H9 (cell line): ENCODE measurements at regions not wholly inside any gene's neighbourhood (a gene's known extent, or its start where the extent isn't known, plus 50 kb on each side); places are given as distances from the start of the nearest gene placed in this dataset.

Source experiments
- DNase-seq: peaks from one replicate; pipeline ENCODE4 v3.0.0-alpha.2; 2017
- H2AFZ ChIP-seq: one replicate; pipeline ENCODE4 v1.6.1; 2013; ENCODE audit warnings: mild to moderate bottlenecking, low read length, control low read depth, moderate library complexity
- H2AK5ac ChIP-seq: 2 replicates; pipeline ENCODE4 v1.6.1; 2013; ENCODE audit warnings: low read length, control low read depth, mixed read lengths; ENCODE audit not compliant: insufficient read length
- H2BK120ac ChIP-seq: one replicate; pipeline ENCODE4 v1.6.1; 2013; ENCODE audit warnings: low read depth, mild to moderate bottlenecking, low read length, control low read depth, inconsistent platforms; ENCODE audit not compliant: poor library complexity, severe bottlenecking
- H2BK12ac ChIP-seq: 2 replicates; pipeline ENCODE4 v1.6.1; 2013; ENCODE audit warnings: low read length, control low read depth, mixed read lengths, low read depth; ENCODE audit not compliant: insufficient read length
- H2BK15ac ChIP-seq: 2 replicates; pipeline ENCODE4 v1.6.1; 2013; ENCODE audit warnings: low read depth, low read length, control low read depth
- H2BK20ac ChIP-seq: one replicate; pipeline ENCODE4 v1.6.1; 2013; ENCODE audit warnings: low read depth, mild to moderate bottlenecking, low read length, control low read depth, inconsistent platforms; ENCODE audit not compliant: poor library complexity, severe bottlenecking
- H2BK5ac ChIP-seq: 2 replicates; pipeline ENCODE4 v1.6.1; 2013; ENCODE audit warnings: low read length, control low read depth, mixed read lengths; ENCODE audit not compliant: insufficient read length
- H3K14ac ChIP-seq: 2 replicates; pipeline ENCODE4 v1.6.1; 2013; ENCODE audit warnings: low read length, control low read depth; ENCODE audit not compliant: insufficient read depth
- H3K18ac ChIP-seq: 2 replicates; pipeline ENCODE4 v1.6.1; 2013; ENCODE audit warnings: low read depth, mild to moderate bottlenecking, mixed read lengths, low read length, control low read depth; ENCODE audit not compliant: insufficient read length
- H3K23ac ChIP-seq: 2 replicates; pipeline ENCODE4 v1.6.1; 2013; ENCODE audit warnings: low read length, control low read depth, mixed read lengths, low read depth; ENCODE audit not compliant: insufficient read length
- H3K23me2 ChIP-seq: 2 replicates; pipeline ENCODE4 v1.6.1; 2013; ENCODE audit warnings: low read depth, mild to moderate bottlenecking, mixed read lengths, low read length, control low read depth; ENCODE audit not compliant: insufficient read length, poor library complexity, severe bottlenecking
- H3K27ac ChIP-seq: 2 replicates; pipeline ENCODE4 v1.5.1; 2013; ENCODE audit warnings: low read length, control low read depth, mixed read lengths, low read depth; ENCODE audit not compliant: insufficient read length
- H3K27me3 ChIP-seq: 2 replicates; pipeline ENCODE4 v1.6.1; 2013; ENCODE audit warnings: low read length, control low read depth, inconsistent platforms; ENCODE audit not compliant: insufficient read depth
- H3K4ac ChIP-seq: 2 replicates; pipeline ENCODE4 v1.6.1; 2013; ENCODE audit warnings: low read depth, mild to moderate bottlenecking, control low read depth, inconsistent platforms, low read length, moderate library complexity
- H3K4me1 ChIP-seq: 2 replicates; pipeline ENCODE4 v1.6.1; 2013; ENCODE audit warnings: low read length, control low read depth, inconsistent platforms; ENCODE audit not compliant: insufficient read depth
- H3K4me2 ChIP-seq: 2 replicates; pipeline ENCODE4 v1.6.1; 2013; ENCODE audit warnings: low read length, control low read depth, mixed read lengths; ENCODE audit not compliant: insufficient read length, insufficient read depth
- H3K56ac ChIP-seq: 2 replicates; pipeline ENCODE4 v1.6.1; 2013; ENCODE audit warnings: low read depth, mild to moderate bottlenecking, mixed read lengths, low read length, control low read depth; ENCODE audit not compliant: insufficient read length
- H3K79me1 ChIP-seq: 2 replicates; pipeline ENCODE4 v1.6.1; 2013; ENCODE audit warnings: low read depth, mild to moderate bottlenecking, moderate library complexity, low read length, control low read depth, inconsistent platforms; ENCODE audit not compliant: insufficient read depth, poor library complexity, severe bottlenecking
- H3K79me2 ChIP-seq: 2 replicates; pipeline ENCODE4 v1.6.1; 2013; ENCODE audit warnings: low read length, control low read depth, inconsistent platforms; ENCODE audit not compliant: insufficient read depth
- H3K9ac ChIP-seq: 2 replicates; pipeline ENCODE4 v1.6.1; 2013; ENCODE audit warnings: low read length, control low read depth, mixed read lengths; ENCODE audit not compliant: insufficient read length; ENCODE audit errors: extremely low read depth
- H3K9me3 ChIP-seq: one replicate; pipeline ENCODE4 v1.6.1; 2013; ENCODE audit warnings: low read depth, low read length, inconsistent platforms; ENCODE audit not compliant: control insufficient read depth
- H3T11ph ChIP-seq: one replicate; pipeline ENCODE4 v1.6.1; 2013; ENCODE audit warnings: mild to moderate bottlenecking, low read length, control low read depth, inconsistent platforms
- H4K20me1 ChIP-seq: one replicate; pipeline ENCODE4 v1.6.1; 2013; ENCODE audit not compliant: control insufficient read depth, insufficient read length, insufficient read depth
- H4K5ac ChIP-seq: 2 replicates; pipeline ENCODE4 v1.6.1; 2013; ENCODE audit warnings: low read depth, mild to moderate bottlenecking, mixed read lengths, low read length, control low read depth; ENCODE audit not compliant: insufficient read length
- H4K8ac ChIP-seq: replicated peaks from 2 replicates; pipeline ENCODE4 v1.6.1; 2013; ENCODE audit warnings: low read length, control low read depth, mixed read lengths, low read depth; ENCODE audit not compliant: insufficient read length
- H4K91ac ChIP-seq: 2 replicates; pipeline ENCODE4 v1.6.1; 2013; ENCODE audit warnings: low read depth, mild to moderate bottlenecking, moderate library complexity, mixed read lengths, low read length, control low read depth; ENCODE audit not compliant: insufficient read length
- H3K27ac Mint-ChIP-seq, 3 experiments: 2 replicates in 2 of 3; 3 replicates in 1 of 3; pipeline ENCODE4 v1.8.0; 2020 to 2021; ENCODE audit warnings: mixed read lengths in 3 of 3, mild to moderate bottlenecking in 1 of 3, moderate library complexity in 1 of 3
- H3K27me3 Mint-ChIP-seq: 2 replicates; pipeline ENCODE4 v1.8.0; 2021; ENCODE audit warnings: low read depth, mild to moderate bottlenecking, moderate library complexity, mixed read lengths
- H3K36me3 Mint-ChIP-seq, 3 experiments: 2 replicates in 2 of 3; 3 replicates in 1 of 3; pipeline ENCODE4 v1.8.0; 2020 to 2021; ENCODE audit warnings: low read depth in 3 of 3, mixed read lengths in 3 of 3; ENCODE audit not compliant: insufficient read depth in 1 of 3
- H3K4me1 Mint-ChIP-seq, 2 experiments: 2 replicates each; pipeline ENCODE4 v1.8.0; 2020; ENCODE audit warnings: mixed read lengths in 2 of 2
- H3K4me3 Mint-ChIP-seq, 2 experiments: 2 replicates in 1 of 2; 3 replicates in 1 of 2; pipeline ENCODE4 v1.8.0; 2020 to 2021; ENCODE audit warnings: mild to moderate bottlenecking in 2 of 2, mixed read lengths in 2 of 2, moderate library complexity in 1 of 2
- H3K9me3 Mint-ChIP-seq, 2 experiments: 2 replicates in 1 of 2; 3 replicates in 1 of 2; pipeline ENCODE4 v1.8.0; 2020; ENCODE audit warnings: mild to moderate bottlenecking in 2 of 2, mixed read lengths in 2 of 2, moderate library complexity in 1 of 2
- CTCF ChIP-seq: fragments of 200-600 bp; sonication (generic); conservative IDR thresholded peaks from 3 replicates; pipeline ENCODE4 v1.8.0; 2021; ENCODE audit warnings: antibody characterized with exemption, mild to moderate bottlenecking
- WGBS: extraction: QIAGEN DNeasy Blood & Tissue Kit; methylation state at CpG from one replicate; pipeline ENCODE4 v1.1.7; 2013; ENCODE audit warnings: missing lambda C conversion rate, low lambda C conversion rate, mixed read lengths; ENCODE audit not compliant: insufficient read length; ENCODE audit errors: extremely low coverage; 5-methylcytosine and 5-hydroxymethylcytosine counted together

GRCh38 chr2:51194656-51195055 lies 162.7 kb upstream of the NRXN1 start:
- Histone ChIP-seq H2BK12ac (no peak overlapping the region), H3K4me2 (no peak overlapping the region), H3K18ac (no peak overlapping the region), H2BK20ac (no peak overlapping the region), H3K23me2 (no peaks in the 10 kb centered on the region), H3K23ac (no peak overlapping the region), H3K27me3 (no peaks in the 10 kb centered on the region), H3K79me1 (no peaks in the 10 kb centered on the region), H3T11ph (no peak overlapping the region), H2AFZ (no peak overlapping the region), H4K8ac (no peak overlapping the region), H2AK5ac (no peak overlapping the region), H2BK120ac (no peak overlapping the region), H3K79me2 (no peaks in the 10 kb centered on the region), H3K9ac (no peak overlapping the region), H3K56ac (no peak overlapping the region), H4K20me1 (no peaks in the 10 kb centered on the region), H3K4me1 (no peaks in the 10 kb centered on the region; the same call in 1 of the 2 replicates), H3K9me3 (no peaks in the 10 kb centered on the region), H3K4ac (no peak overlapping the region), H2BK5ac (no peak overlapping the region), H2BK15ac (no peak overlapping the region), H4K5ac (no peak overlapping the region), H4K91ac (no peak overlapping the region), H3K14ac (no peak overlapping the region), H3K27ac (no peak overlapping the region)
- no peak for DNase-seq
- peaks cover 9 to 10% of the 10 kb centered on the region in 2 experiments; a peak in 3 of 4 replicates for H3K4me1 Mint-ChIP-seq
- no CpG with 5 or more reads among the region's 10 CpGs for WGBS
- no peak overlapping the region for H3K27ac Mint-ChIP-seq
- H3K27me3 Mint-ChIP-seq, result no peaks in the 10 kb centered on the region
- peaks cover 1 to 15% (median 14%) of the 10 kb centered on the region in 3 experiments; a peak in 6 of 7 replicates for H3K36me3 Mint-ChIP-seq
- no peak for TF ChIP-seq CTCF
- H3K9me3 Mint-ChIP-seq, result peaks cover 11 to 12% of the 10 kb centered on the region in 2 experiments; a peak in 4 of 5 replicates
- no peak overlapping the region for H3K4me3 Mint-ChIP-seq
